GM18502 (cell line): ENCODE measurements at regions not wholly inside any gene's neighbourhood (a gene's known extent, or its start where the extent isn't known, plus 50 kb on each side); places are given as distances from the start of the nearest gene placed in this dataset.
"Not testable (repeated sequence)": the region's sequence is repeated elsewhere in the genome, so short reads cannot be mapped to it uniquely, and the experiment has no call there.

Experiments used
- ATAC-seq: cut with Tn5 transposase; IDR thresholded peaks from one replicate; pipeline ENCODE4 v1.9.1; 2021; ENCODE audit warnings: mild to moderate bottlenecking; ENCODE audit not compliant: unreplicated experiment, poor library complexity

DNA sequence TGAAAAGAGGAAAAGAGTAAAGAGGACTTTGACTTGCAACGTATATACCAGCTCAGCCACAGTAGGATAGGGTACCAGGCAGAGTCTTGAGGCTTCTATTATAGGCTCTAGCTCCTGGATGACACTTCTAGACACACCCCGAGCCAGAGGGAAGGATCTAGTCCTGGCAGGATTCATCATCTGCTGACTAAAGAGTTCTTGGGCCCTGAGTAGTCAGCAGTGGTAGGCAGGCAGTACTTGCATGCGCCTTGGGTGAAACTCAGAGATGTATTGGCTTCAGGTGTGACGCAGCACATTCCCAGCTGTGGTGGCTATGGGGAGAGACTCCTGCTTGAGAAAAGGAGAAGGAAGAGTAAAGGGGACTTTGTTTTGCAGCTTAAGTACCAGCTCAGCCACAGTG, 162.3 kb upstream of the APP start:
- no peak for ATAC-seq

DNA sequence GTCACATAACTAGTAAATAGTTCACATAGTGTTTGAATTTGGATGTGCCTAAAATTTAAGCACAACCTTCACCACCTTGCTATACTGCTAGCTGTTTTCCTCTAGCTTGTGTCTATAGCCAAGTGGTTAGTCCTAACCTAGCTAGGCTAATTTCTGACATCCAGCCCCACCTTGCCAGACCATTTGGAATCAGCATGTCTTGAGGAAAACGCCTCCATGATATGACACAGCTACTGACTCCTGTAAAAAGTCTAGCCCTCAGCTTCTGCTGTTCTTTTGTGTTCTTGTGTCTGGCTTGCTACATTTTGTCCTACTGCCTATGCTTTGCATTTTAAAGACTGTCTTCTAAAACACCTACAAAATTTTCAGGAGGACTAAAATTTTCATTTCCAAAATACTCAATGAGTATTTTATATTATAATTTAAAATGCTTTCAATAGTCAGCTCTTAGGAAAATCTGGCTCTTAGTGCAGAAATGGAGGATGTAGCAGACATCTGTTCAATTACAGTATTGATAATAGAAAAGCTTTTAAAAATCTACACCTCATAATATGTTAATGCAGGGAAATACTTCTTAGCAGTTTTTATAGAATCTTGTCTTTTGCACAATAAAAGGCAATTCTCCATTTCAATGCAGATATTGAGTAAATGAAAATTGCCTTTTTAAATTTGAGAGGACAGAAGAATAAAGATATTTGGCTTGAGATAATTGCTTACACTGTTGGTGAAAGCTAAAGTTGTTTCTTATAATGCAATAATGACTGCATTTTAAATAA, 160.8 kb upstream of the APP start:
- no peak for ATAC-seq

DNA sequence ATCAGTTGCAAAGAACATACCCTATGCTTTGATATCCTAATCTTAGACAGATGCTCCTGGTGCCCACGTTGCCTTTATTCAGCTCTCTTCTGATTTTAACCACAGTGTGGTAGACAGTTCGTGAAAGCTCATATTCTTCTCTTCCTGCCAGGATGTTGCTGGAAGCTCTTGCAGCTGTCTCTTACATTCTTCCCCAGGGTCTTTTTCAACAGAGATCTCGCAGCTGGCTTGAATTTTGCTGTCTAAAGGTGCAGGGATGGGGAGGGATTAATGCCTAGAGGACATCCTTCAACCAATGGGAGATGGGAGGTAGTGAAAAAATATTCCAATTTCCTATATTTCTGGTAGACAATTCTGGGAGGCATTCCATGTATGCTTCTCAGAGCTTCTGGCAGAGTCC, 150.0 kb upstream of the APP start:
- ATAC-seq, result no peak

DNA sequence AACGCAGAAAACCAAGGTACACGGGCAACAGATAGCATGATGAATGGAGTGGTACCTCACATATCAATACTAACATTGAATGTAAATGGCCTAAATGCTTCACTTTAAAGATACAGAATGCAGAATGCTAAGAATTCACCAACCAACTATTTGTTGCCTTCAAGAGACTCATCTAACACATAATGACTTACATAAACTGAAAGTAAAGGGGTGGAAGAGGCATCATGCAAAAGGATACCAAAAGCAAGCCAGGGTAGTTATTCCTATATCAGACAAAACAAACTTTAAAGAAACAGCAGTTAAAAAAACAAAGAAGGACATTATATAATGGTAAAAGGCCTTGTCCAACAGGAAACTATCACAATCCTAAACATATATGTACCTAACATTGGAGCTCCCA, 137.1 kb upstream of the APP start:
- ATAC-seq, result no peak

DNA sequence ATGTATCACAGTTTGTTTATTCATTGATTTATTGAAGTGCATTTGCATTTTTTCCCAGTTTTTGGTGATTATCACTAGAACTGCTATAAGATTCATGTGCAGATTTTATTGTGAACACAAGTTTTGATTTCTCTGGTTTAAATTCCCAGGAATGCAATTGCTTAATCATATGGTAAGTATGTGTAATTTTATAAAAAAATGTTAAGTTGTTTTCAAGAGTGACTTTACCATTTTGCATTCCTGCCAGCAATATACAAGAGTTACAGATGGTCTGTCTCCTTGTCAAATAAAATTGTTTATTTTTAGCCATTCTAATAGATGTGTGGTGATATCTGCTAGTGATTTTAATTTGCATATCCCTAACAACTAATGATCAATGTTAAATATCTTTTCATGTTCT, 127.3 kb upstream of the APP start:
- ATAC-seq, result no peak

DNA sequence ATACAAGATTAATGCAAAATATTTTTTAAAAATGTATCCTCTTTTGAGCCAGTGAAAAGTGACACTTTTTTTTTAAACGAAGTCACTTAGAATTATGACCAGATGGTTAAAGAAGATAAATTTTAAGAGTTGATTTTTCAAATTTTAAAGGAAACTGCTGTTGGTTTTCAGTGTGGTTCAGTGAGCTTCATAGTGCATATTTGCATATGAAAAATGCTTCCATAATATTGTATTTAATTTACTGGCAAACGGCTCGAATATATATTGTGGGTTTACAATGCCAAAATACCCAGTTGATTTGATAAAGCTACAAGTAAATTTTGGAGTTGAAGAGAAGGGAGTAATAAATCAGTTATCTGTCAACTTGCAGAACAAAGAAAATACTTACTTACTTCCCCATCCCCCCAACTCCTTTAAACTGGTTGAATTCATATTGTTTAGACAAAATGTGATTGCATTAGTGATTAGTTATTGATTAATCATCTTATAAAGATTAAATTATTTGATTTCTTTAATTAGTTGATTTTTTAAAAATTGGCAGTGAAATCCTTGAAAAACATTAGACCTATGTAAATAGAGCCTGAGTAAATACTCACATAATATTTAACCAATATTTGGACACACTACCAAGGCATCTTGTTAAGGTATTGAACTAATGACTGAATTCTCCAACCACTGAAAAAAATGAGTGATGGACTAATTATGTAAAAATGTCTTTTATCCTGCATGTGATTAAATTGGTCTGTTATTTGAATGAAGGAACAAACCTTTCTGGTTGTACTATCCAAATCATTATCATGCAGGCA, 122.8 kb upstream of the APP start:
- ATAC-seq, result no peak

DNA sequence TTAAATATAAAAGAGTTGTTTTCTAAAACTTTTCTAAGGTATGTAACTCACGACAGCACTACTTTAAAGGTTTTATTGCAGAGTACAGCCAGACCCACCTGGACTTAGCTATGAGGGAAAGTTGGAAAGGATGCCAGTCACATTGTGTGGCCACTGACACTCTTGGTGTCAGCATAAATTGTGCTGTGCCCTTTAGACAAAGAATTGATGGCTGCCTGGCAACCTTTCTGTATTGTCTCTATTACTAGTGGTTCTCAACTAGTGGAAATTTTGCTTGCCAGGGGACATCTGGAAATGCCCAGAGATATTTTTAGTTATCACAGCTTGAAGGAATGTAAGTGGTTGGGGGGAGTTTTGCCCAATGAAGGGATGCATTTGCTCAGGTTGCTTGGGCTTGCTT, 117.5 kb upstream of the APP start:
- no peak for ATAC-seq

DNA sequence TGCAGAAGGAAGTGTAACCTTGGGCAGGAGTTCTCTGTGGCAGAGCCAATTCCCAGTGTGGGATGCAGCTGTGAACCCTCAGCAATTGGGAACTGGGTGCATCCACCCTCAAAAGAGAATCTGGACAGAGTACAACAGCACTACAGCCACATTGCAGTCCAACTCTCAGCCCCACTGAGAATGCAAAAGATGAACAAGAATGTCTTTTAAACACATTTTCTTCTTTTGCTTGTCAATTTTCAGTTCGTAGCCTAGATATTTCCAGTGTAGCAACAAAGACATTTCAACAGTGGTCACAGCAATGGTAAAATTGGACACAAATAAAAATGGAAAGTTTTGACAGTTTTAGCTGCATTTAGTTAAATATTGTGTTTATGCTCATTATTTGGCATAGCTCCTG, 114.0 kb upstream of the APP start:
- ATAC-seq, result no peak

DNA sequence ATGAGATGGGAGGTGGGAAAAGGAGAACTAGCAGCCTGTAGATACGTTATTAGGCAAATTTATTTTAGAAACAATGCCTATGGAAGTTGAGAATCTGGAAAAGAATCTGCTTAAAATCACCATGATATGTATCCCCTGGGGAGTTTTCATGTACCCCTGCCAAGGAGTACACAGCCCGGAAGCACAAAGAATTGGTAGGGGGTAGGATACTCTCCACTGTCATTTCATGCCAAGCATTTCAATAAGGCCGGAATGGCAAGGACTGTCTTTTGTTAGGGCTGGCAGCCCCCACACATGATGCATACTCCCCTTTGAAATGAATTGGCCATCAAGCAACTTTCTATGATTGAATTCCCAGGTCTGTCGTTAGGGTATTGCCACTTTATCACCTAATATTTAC, 111.5 kb upstream of the APP start:
- no peak for ATAC-seq

DNA sequence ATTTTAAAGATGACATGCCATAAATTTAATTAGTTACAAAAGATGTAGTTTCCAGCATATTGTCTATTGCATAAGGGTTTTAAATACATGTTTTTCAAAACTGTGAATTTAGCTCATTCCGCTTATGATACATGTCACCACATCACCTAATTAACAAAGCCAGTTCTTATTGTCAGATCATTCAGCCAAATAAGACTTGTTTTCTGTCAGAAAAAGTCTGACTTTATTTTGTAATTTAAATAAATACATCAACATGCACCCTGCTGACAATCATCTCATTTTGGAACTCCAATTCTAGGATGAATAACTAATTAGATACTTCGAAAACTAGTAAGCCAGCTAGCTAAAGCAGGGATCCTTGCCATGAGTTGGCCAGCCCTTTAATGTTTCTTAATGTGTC, 110.9 kb upstream of the APP start:
- no peak for ATAC-seq

DNA sequence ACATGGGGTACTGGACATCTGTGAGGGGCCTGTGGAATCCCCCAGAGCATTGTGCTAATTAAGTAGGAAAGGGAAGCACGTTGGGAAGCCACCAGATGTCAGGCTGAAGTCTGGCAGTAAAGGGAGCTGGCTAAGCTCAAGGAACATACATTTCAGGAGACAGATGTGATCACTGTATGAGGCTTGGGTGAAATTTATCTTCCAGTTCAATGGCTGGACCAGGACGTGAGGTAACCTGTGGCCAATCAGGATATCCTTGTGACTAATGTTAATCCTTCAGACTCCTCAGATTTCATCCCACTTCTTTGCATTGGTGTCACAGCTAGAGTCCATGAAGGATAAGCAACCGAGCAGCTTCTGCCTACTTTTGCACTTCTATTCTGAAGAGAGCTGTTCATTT, 110.2 kb upstream of the APP start:
- no peak for ATAC-seq

DNA sequence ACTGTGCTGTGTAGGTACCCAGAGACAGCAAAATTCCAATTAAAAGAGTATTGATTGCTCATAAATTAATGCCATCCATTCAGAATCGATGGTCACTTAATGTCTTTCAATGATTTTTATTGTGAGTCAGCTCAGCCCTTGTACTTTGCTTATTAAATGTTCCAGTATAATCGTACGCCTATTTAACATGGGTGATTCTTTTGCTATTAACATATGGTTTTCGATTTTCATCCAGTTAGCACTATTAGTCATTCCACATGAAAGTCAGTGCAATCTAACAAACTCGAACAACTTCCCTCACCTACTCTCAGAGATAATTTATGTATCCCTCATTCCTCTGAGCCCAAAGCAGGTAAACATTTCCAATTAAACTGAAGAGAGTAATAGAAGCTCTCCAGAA, 109.6 kb upstream of the APP start:
- no peak for ATAC-seq

DNA sequence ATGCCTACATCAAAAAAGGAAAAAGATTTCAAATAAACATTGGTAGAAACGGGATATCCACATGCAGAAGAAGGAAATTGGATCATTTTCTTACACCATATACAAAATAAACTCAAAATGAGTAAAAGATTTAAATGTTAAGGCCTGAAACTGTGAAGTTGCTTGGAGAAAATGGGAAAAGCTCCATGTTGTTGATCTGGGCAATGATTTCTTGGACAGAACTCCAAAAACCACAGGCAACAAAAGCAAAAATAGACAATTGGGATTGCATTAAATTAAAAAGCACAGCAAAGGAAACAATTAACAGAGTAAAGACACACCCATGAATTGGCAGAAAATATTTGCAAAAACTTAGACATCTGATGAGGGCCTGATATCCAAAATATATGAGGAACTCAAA, 105.2 kb upstream of the APP start:
- no peak for ATAC-seq

DNA sequence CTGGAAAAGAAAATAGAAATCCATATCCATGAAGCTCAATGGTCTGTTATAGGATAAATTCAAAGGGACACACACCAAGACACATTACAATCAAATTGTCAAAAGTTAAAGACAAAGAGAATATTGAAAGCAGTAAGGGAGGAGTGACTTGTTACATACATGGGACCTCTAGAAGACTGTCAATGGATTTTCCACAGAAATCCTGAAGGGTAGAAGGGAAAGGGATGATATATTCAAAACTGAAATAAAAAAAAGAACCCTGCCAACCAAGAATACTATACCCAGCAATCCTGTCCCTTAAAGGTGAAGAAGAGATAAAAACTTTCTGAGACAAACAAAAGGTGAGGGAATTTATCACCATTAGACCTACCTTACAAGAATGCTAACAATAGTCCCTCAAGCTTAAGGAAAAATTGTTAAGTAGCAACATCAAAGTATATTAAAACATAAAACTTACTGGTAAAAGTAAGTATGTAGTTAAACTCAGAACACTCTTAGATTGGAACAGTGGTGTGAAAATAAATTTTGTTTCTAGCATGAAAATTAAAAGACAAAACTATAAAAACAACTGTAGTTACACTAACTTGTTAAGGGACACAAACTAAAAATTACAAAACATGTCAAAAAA, 103.2 kb upstream of the APP start:
- no peak for ATAC-seq

DNA sequence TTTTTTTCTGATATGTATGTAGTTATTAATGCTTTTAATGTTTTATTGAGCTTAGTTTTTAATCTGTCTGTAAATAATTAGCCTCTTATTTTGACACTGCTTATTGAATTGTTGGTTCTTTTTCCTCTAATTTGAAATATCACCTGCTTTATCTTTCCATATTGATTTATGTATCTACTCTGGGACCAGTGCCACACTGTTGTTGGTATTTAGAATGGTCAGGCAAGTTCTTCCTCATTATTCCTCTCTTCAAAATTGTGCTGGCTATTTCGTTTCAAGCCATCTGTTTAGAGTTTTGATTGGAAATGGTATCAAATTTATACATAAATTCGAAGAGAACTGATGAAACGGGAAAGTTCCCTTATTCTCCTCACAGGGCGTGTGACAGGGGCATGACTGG, 96.8 kb upstream of the APP start:
- no peak for ATAC-seq

DNA sequence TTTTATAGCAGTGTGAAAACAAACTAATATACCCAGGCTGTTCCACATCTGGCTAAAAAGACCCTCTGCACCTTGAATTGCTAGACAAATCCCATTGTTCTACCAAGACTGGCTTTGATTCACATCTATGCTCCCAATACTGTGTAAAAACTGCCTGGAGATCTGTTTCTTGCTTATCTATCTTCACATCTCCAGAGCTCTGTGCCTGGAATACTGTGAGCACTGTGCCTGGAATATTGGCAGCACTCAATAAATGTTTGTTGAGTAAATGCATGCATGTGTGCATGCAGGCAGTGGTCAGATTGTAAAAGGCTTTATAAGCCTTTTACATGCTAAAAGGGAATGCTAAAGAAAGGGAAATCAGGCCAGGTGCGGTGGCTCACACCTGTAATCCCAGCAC, 75.5 kb upstream of the APP start:
- ATAC-seq, result no peak

DNA sequence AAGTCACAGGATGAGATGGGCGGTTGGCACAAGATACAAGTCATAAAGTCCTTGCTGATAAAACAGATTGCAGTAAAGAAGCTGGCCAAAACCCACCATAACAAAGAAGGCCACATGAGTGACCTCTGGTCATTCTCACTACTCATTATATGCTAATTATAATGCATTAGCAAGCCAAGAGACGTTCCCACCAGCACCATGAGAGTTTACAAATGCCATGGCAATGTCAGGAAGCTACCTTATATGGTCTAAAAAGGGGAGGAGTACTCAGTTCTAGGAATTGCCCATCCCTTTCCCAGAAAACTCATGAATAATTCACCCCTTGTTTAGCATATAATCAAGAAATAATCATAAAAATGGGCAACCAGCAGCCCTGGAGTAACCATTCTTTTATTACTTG, 74.9 kb upstream of the APP start:
- no peak for ATAC-seq

DNA sequence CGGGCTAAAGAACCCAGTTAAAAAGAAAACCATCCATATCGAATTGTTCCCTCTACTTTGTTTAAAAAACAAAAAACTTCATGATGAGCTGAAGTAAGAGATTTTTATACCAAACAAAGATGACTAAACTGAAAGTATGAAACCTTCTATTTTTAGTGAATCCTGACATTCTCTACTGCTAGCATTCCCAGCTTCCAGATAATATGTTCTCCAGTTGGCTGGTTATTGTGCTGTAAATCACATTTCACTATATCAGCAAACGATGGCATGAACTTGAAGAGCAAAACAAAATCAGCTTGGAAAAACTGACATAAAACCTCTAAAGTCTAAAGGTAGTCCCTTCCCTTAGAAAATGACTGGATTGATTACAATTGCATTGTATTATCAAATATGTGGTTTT, 68.1 kb upstream of the APP start:
- ATAC-seq, result no peak

DNA sequence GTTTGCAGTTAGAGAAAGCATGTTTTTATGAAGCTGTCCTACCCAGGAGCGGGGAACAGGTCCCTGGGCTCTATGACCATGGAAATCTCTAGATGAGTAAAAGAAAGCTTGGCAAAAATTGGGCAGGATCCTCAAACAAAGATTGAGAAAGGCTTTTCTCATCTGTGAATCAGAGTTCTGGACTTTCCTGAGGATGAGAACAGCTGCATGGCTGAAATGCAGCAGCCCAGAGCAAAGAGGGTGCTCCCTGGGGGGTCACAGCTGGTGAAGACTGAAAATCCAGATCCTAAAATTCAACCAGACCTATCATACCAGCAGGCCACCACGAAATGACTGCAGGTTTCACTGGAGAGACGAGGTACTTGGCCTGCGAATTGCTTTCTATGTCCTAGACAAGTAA, 65.7 kb upstream of the APP start:
- no peak for ATAC-seq

DNA sequence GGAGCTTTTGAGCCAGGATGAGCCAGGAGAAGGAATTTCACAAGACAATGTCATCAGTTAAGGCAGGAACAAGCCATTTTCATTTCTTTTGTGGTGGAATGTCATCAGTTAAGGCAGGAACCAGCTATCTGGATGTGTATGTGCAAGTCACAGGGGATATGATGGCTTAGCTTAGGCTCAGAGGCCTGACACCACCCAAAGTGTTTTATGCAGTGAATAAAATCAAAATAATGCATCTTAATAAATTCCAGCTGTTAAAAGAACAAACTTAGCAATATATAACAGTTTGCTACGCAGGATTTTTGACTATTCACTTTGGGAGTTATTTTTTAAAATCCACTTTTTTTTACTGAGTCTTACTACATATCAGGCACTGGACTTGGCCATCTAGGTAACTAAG, 62.7 kb upstream of the APP start:
- not testable (repeated sequence) for ATAC-seq

DNA sequence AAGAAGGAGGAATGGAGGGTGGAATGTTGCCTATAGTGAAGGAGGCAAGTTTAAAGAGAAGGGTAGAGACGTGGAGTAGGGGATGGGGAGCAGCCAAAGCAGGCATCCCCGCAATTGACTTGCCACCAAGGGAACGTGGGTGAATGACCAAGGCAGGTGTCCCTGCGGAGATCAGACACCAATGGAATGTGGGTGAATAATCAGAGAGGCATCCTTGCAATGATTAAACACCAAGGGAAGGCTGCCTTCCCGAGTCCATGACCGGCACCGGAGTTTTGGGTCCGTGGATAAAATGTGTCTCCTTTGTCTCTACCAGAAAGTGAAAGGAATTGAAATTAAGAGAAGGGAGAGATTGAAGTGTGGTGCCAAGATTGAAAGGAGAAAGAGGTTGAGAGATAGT, 61.9 kb upstream of the APP start:
- not testable (repeated sequence) for ATAC-seq

DNA sequence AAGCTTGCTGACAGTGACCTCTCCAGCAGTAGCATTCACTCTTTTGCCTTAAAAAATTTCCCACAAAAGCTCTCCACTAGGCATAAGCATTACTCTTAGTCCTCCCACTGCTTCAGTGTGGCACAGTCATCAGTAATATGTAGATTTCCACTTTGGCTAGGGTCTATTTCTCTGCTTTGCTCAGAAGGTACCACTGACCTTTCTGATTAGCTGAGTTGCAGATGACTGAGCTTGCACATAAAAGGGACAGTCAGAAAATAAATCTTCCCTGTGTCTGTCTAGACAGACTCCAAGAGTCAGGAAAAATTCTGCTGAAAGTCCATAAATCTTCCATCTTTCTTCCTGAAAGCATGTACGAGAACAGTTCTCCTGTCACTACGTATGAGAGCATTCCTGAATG, 56.6 kb upstream of the APP start:
- ATAC-seq, result no peak
